MCF 10A (cell line): ENCODE measurements at regions not wholly inside any gene's neighbourhood (a gene's known extent, or its start where the extent isn't known, plus 50 kb on each side); places are given as distances from the start of the nearest gene placed in this dataset.
"Not testable (repeated sequence)": the region's sequence is repeated elsewhere in the genome, so short reads cannot be mapped to it uniquely, and the experiment has no call there.

Experiments used
- BruUV-seq: library from RNA; stranded (reverse); fragments of 400-500 nt; replicated peaks from 2 replicates; lab custom pipeline; 2021; lab: Mats Ljungman, UMichigan
- CTCF ChIA-PET: fragments of 300-600 bp; sonication (Branson Sonifier 250); formaldehyde crosslinking; extraction: SDS; loops from one replicate; lab custom pipeline; 2021; ENCODE audit warnings: antibody characterized with exemption, inconsistent platforms; lab: Yijun Ruan, JAX
- POLR2A ChIA-PET: fragments of 300-600, 350-650 bp; sonication (Branson Sonifier 250); formaldehyde crosslinking; extraction: SDS; loops from one replicate; lab custom pipeline; 2020; ENCODE audit warnings: antibody characterized with exemption, inconsistent platforms; lab: Yijun Ruan, JAX
- DNase-seq: peaks from one replicate; pipeline ENCODE4 v3.0.0-alpha.2; 2018; ENCODE audit not compliant: unreplicated experiment
- H3K27ac Mint-ChIP-seq: one replicate; pipeline ENCODE4 v1.8.0; 2022; ENCODE audit warnings: mild to moderate bottlenecking, low read depth, mixed read lengths; ENCODE audit not compliant: unreplicated experiment
- H3K27me3 Mint-ChIP-seq: one replicate; pipeline ENCODE4 v1.8.0; 2022; ENCODE audit warnings: mixed read lengths; ENCODE audit not compliant: insufficient read depth, unreplicated experiment
- H3K36me3 Mint-ChIP-seq: one replicate; pipeline ENCODE4 v1.8.0; 2022; ENCODE audit warnings: mild to moderate bottlenecking, moderate library complexity, mixed read lengths; ENCODE audit not compliant: insufficient read depth, unreplicated experiment
- H3K4me1 Mint-ChIP-seq: one replicate; pipeline ENCODE4 v1.8.0; 2022; ENCODE audit warnings: mixed read lengths; ENCODE audit not compliant: insufficient read depth, unreplicated experiment
- H3K4me3 Mint-ChIP-seq: one replicate; pipeline ENCODE4 v1.8.0; 2022; ENCODE audit warnings: mild to moderate bottlenecking, moderate library complexity, mixed read lengths; ENCODE audit not compliant: unreplicated experiment
- H3K9me3 Mint-ChIP-seq: one replicate; pipeline ENCODE4 v1.8.0; 2022; ENCODE audit warnings: mixed read lengths; ENCODE audit not compliant: unreplicated experiment
- intact Hi-C: fragments of 100-400 bp; cut with micrococcal nuclease; formaldehyde crosslinking; loops from 2 replicates; pipeline ENCODE4 v1.14.1; 2022
- TF ChIP-seq, protein P1 (sequence below): fragments of 200-600 bp; IDR thresholded peaks from one replicate; pipeline ENCODE4 v1.8.0; 2022; ENCODE audit warnings: antibody characterized with exemption, mild to moderate bottlenecking; ENCODE audit not compliant: unreplicated experiment

- Mint-ChIP-seq H3K27me3 (no peaks in the 10 kb centered on the region), H3K9me3 (peaks cover 7% of the 10 kb centered on the region)
- BruUV-seq = no TSS peak
These were observed 70.1 kb upstream of the SHISA6 start for GRCh38 chr17:11170881-11171280.

DNA sequence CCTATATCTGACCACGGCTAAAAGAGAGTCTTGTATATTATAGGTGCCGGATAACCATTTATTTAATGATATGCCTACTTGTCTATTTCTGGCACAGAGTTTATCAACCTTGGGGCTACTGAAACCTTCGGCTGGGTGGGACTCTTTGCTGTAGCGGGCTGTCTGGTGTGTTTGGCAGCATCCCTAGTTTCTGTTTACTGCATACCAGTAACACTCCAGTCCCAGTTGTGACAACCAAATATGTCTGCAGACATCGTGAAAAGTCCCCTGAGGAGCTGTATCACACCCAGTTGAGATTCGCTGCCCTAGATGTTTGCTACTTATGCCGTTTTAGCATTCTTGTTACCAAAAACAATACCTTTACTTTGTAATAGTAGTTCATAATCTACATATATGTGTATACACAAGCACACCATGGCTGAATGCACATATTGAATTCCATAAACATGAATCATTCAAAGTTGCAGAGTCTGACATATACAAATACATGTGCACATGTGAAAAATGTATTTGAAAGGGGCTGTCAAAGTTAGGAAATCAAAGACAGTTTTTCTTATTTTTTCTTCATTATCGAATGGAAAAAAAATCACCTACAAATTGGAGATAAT lies 89.1 kb upstream of the SHISA6 start:
- TF ChIP-seq, protein P1, sequence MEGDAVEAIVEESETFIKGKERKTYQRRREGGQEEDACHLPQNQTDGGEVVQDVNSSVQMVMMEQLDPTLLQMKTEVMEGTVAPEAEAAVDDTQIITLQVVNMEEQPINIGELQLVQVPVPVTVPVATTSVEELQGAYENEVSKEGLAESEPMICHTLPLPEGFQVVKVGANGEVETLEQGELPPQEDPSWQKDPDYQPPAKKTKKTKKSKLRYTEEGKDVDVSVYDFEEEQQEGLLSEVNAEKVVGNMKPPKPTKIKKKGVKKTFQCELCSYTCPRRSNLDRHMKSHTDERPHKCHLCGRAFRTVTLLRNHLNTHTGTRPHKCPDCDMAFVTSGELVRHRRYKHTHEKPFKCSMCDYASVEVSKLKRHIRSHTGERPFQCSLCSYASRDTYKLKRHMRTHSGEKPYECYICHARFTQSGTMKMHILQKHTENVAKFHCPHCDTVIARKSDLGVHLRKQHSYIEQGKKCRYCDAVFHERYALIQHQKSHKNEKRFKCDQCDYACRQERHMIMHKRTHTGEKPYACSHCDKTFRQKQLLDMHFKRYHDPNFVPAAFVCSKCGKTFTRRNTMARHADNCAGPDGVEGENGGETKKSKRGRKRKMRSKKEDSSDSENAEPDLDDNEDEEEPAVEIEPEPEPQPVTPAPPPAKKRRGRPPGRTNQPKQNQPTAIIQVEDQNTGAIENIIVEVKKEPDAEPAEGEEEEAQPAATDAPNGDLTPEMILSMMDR = no peak
- Mint-ChIP-seq H3K4me3 (no peak overlapping the region), H3K4me1 (no peaks in the 10 kb centered on the region), H3K36me3 (no peaks in the 10 kb centered on the region), H3K9me3 (peaks cover 7% of the 10 kb centered on the region), H3K27me3 (no peaks in the 10 kb centered on the region), H3K27ac (no peak overlapping the region)
- no peak for DNase-seq
- no TSS peak for BruUV-seq
- ChIA-PET POLR2A (no interaction called here), CTCF (interaction anchor here (1.2 kb wide), 1 partner anchor 277 kb away, joined by 3 read pairs; no protein-coding TSS in a partner anchor)
- intact Hi-C loops = no loop called here

More at GRCh38 chr17:11170881-11171280, 70.1 kb upstream of the SHISA6 start:
- Mint-ChIP-seq H3K27ac (no peak overlapping the region), H3K4me1 (no peaks in the 10 kb centered on the region), H3K4me3 (no peak overlapping the region), H3K36me3 (no peaks in the 10 kb centered on the region)
- CTCF ChIA-PET = no interaction called here
- intact Hi-C loops = no loop called here
- TF ChIP-seq, protein P1 = no peak
- DNase-seq = no peak
- POLR2A ChIA-PET = no interaction called here

DNA sequence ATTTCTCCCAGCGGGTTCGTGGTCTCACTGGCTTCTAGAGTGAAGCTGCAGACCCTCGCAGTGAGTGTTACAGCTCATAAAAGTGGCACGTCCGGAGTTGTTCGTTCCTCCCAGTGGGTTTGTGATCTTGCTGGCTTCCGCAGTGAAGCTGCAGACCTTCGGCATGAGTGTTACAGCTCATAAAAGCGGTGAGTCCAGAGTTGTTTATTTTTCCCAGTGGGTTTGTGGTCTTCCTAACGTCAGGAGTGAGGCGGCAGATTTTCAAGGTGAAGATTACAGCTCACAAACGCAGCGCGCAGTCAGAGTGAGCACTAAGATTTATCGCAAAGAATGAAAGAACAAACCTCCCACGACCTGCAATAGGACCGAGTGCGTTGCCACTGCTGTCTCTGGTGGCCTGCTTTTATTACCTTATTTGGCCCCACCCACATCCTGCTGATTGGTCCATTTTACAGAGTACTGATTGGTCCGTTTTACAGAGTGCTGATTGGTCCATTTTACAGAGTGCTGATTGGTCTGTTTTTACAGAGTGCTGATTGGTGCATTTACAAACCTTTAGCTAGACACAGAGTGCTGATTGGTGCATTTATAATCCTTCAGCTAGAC lies 90.0 kb upstream of the SHISA6 start:
- BruUV-seq, H3K4me1 Mint-ChIP-seq, H3K27ac Mint-ChIP-seq, H3K27me3 Mint-ChIP-seq, H3K4me3 Mint-ChIP-seq, intact Hi-C loops, H3K9me3 Mint-ChIP-seq, H3K36me3 Mint-ChIP-seq, POLR2A ChIA-PET, DNase-seq: not testable (repeated sequence)
- CTCF ChIA-PET = interaction anchor here (0.6 to 1.6 kb wide), 4 partner anchors 56 to 826 kb away, joined by 3 to 4 read pairs (median 3); no protein-coding TSS in a partner anchor

DNA sequence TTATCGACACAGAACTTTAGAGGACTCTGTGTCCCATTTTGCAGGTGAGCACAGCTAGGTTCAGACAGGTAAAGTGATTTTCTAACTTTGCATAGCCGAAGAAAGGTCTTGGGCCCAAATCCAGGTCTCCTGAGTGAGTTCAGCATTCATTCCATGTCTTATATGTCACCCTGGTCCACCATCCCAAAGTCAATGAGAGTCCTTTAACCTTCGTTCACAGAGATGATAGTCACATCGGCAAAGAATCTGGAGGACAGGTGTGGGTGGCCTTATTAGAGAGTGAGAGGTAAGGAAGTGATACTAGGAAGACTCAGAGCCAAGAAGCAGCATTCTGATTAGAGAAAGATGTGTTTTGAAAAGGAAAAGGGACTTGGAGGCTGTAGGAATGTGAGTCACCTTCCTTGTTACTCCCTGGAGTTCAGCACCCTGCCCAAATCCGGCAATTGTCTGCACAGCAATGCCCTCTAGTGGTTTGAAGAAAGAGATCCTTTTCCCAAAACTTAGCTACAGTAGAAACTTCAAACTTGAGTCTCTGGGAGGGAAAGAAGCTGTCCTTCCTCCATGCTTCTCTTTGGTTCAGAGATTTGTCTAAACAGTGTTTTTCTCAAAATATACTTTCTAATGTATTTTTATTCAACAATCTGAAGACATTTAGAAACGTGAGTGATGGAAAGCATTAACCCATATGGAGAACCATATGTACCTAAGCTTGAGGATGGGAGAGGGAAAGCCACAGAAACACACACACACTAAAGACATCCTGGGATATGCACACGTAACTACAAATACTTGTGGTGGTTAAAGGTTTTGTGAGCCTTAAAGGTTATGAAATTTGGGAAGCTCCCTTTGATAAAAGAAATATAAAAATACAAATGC lies 96.4 kb upstream of the SHISA6 start:
- intact Hi-C loops = loop anchor here (1.0 to 10.0 kb wide), 6 partner anchors 268 to 843 kb away; no protein-coding TSS in a partner anchor
- H3K36me3 Mint-ChIP-seq = no peaks in the 10 kb centered on the region

More for the DNA sequence above, 96.4 kb upstream of the SHISA6 start:
- ChIA-PET POLR2A (interaction anchor here (0.6 to 0.7 kb wide), 3 partner anchors 232 to 1299 kb away, joined by 3 read pairs; no protein-coding TSS in a partner anchor), CTCF (interaction anchor here (0.5 to 11.6 kb wide), 51 partner anchors 9 to 942 kb away, joined by 3 to 154 read pairs (median 4); partner anchors contain the start of gene MAP2K4)
- TF ChIP-seq, protein P1 = peak; percentile 74
- H3K27me3 Mint-ChIP-seq = no peaks in the 10 kb centered on the region
- BruUV-seq = no TSS peak
- H3K4me3 Mint-ChIP-seq = no peak overlapping the region
- H3K9me3 Mint-ChIP-seq = no peaks in the 10 kb centered on the region
- H3K27ac Mint-ChIP-seq = no peak overlapping the region
- peak; percentile 46 for DNase-seq
- peaks cover 14% of the 10 kb centered on the region for H3K4me1 Mint-ChIP-seq
